H9 (cell line): ENCODE measurements at regions not wholly inside any gene's neighbourhood (a gene's known extent, or its start where the extent isn't known, plus 50 kb on each side); places are given as distances from the start of the nearest gene placed in this dataset.

Experiments used
- DNase-seq: peaks from one replicate; pipeline ENCODE4 v3.0.0-alpha.2; 2017
- H2AFZ ChIP-seq: one replicate; pipeline ENCODE4 v1.6.1; 2013; ENCODE audit warnings: mild to moderate bottlenecking, low read length, control low read depth, moderate library complexity
- H2AK5ac ChIP-seq: 2 replicates; pipeline ENCODE4 v1.6.1; 2013; ENCODE audit warnings: low read length, control low read depth, mixed read lengths; ENCODE audit not compliant: insufficient read length
- H2BK120ac ChIP-seq: one replicate; pipeline ENCODE4 v1.6.1; 2013; ENCODE audit warnings: low read depth, mild to moderate bottlenecking, low read length, control low read depth, inconsistent platforms; ENCODE audit not compliant: poor library complexity, severe bottlenecking
- H2BK12ac ChIP-seq: 2 replicates; pipeline ENCODE4 v1.6.1; 2013; ENCODE audit warnings: low read length, control low read depth, mixed read lengths, low read depth; ENCODE audit not compliant: insufficient read length
- H2BK15ac ChIP-seq: 2 replicates; pipeline ENCODE4 v1.6.1; 2013; ENCODE audit warnings: low read depth, low read length, control low read depth
- H2BK20ac ChIP-seq: one replicate; pipeline ENCODE4 v1.6.1; 2013; ENCODE audit warnings: low read depth, mild to moderate bottlenecking, low read length, control low read depth, inconsistent platforms; ENCODE audit not compliant: poor library complexity, severe bottlenecking
- H2BK5ac ChIP-seq: 2 replicates; pipeline ENCODE4 v1.6.1; 2013; ENCODE audit warnings: low read length, control low read depth, mixed read lengths; ENCODE audit not compliant: insufficient read length
- H3K14ac ChIP-seq: 2 replicates; pipeline ENCODE4 v1.6.1; 2013; ENCODE audit warnings: low read length, control low read depth; ENCODE audit not compliant: insufficient read depth
- H3K18ac ChIP-seq: 2 replicates; pipeline ENCODE4 v1.6.1; 2013; ENCODE audit warnings: low read depth, mild to moderate bottlenecking, mixed read lengths, low read length, control low read depth; ENCODE audit not compliant: insufficient read length
- H3K23ac ChIP-seq: 2 replicates; pipeline ENCODE4 v1.6.1; 2013; ENCODE audit warnings: low read length, control low read depth, mixed read lengths, low read depth; ENCODE audit not compliant: insufficient read length
- H3K23me2 ChIP-seq: 2 replicates; pipeline ENCODE4 v1.6.1; 2013; ENCODE audit warnings: low read depth, mild to moderate bottlenecking, mixed read lengths, low read length, control low read depth; ENCODE audit not compliant: insufficient read length, poor library complexity, severe bottlenecking
- H3K27ac ChIP-seq: 2 replicates; pipeline ENCODE4 v1.5.1; 2013; ENCODE audit warnings: low read length, control low read depth, mixed read lengths, low read depth; ENCODE audit not compliant: insufficient read length
- H3K27me3 ChIP-seq: 2 replicates; pipeline ENCODE4 v1.6.1; 2013; ENCODE audit warnings: low read length, control low read depth, inconsistent platforms; ENCODE audit not compliant: insufficient read depth
- H3K4ac ChIP-seq: 2 replicates; pipeline ENCODE4 v1.6.1; 2013; ENCODE audit warnings: low read depth, mild to moderate bottlenecking, control low read depth, inconsistent platforms, low read length, moderate library complexity
- H3K4me1 ChIP-seq: 2 replicates; pipeline ENCODE4 v1.6.1; 2013; ENCODE audit warnings: low read length, control low read depth, inconsistent platforms; ENCODE audit not compliant: insufficient read depth
- H3K4me2 ChIP-seq: 2 replicates; pipeline ENCODE4 v1.6.1; 2013; ENCODE audit warnings: low read length, control low read depth, mixed read lengths; ENCODE audit not compliant: insufficient read length, insufficient read depth
- H3K56ac ChIP-seq: 2 replicates; pipeline ENCODE4 v1.6.1; 2013; ENCODE audit warnings: low read depth, mild to moderate bottlenecking, mixed read lengths, low read length, control low read depth; ENCODE audit not compliant: insufficient read length
- H3K79me1 ChIP-seq: 2 replicates; pipeline ENCODE4 v1.6.1; 2013; ENCODE audit warnings: low read depth, mild to moderate bottlenecking, moderate library complexity, low read length, control low read depth, inconsistent platforms; ENCODE audit not compliant: insufficient read depth, poor library complexity, severe bottlenecking
- H3K79me2 ChIP-seq: 2 replicates; pipeline ENCODE4 v1.6.1; 2013; ENCODE audit warnings: low read length, control low read depth, inconsistent platforms; ENCODE audit not compliant: insufficient read depth
- H3K9ac ChIP-seq: 2 replicates; pipeline ENCODE4 v1.6.1; 2013; ENCODE audit warnings: low read length, control low read depth, mixed read lengths; ENCODE audit not compliant: insufficient read length; ENCODE audit errors: extremely low read depth
- H3K9me3 ChIP-seq: one replicate; pipeline ENCODE4 v1.6.1; 2013; ENCODE audit warnings: low read depth, low read length, inconsistent platforms; ENCODE audit not compliant: control insufficient read depth
- H3T11ph ChIP-seq: one replicate; pipeline ENCODE4 v1.6.1; 2013; ENCODE audit warnings: mild to moderate bottlenecking, low read length, control low read depth, inconsistent platforms
- H4K20me1 ChIP-seq: one replicate; pipeline ENCODE4 v1.6.1; 2013; ENCODE audit not compliant: control insufficient read depth, insufficient read length, insufficient read depth
- H4K5ac ChIP-seq: 2 replicates; pipeline ENCODE4 v1.6.1; 2013; ENCODE audit warnings: low read depth, mild to moderate bottlenecking, mixed read lengths, low read length, control low read depth; ENCODE audit not compliant: insufficient read length
- H4K8ac ChIP-seq: replicated peaks from 2 replicates; pipeline ENCODE4 v1.6.1; 2013; ENCODE audit warnings: low read length, control low read depth, mixed read lengths, low read depth; ENCODE audit not compliant: insufficient read length
- H4K91ac ChIP-seq: 2 replicates; pipeline ENCODE4 v1.6.1; 2013; ENCODE audit warnings: low read depth, mild to moderate bottlenecking, moderate library complexity, mixed read lengths, low read length, control low read depth; ENCODE audit not compliant: insufficient read length
- H3K27ac Mint-ChIP-seq, 3 experiments: 2 replicates in 2 of 3; 3 replicates in 1 of 3; pipeline ENCODE4 v1.8.0; 2020 to 2021; ENCODE audit warnings: mixed read lengths in 3 of 3, mild to moderate bottlenecking in 1 of 3, moderate library complexity in 1 of 3
- H3K27me3 Mint-ChIP-seq: 2 replicates; pipeline ENCODE4 v1.8.0; 2021; ENCODE audit warnings: low read depth, mild to moderate bottlenecking, moderate library complexity, mixed read lengths
- H3K36me3 Mint-ChIP-seq, 3 experiments: 2 replicates in 2 of 3; 3 replicates in 1 of 3; pipeline ENCODE4 v1.8.0; 2020 to 2021; ENCODE audit warnings: low read depth in 3 of 3, mixed read lengths in 3 of 3; ENCODE audit not compliant: insufficient read depth in 1 of 3
- H3K4me1 Mint-ChIP-seq, 2 experiments: 2 replicates each; pipeline ENCODE4 v1.8.0; 2020; ENCODE audit warnings: mixed read lengths in 2 of 2
- H3K4me3 Mint-ChIP-seq, 2 experiments: 2 replicates in 1 of 2; 3 replicates in 1 of 2; pipeline ENCODE4 v1.8.0; 2020 to 2021; ENCODE audit warnings: mild to moderate bottlenecking in 2 of 2, mixed read lengths in 2 of 2, moderate library complexity in 1 of 2
- H3K9me3 Mint-ChIP-seq, 2 experiments: 2 replicates in 1 of 2; 3 replicates in 1 of 2; pipeline ENCODE4 v1.8.0; 2020; ENCODE audit warnings: mild to moderate bottlenecking in 2 of 2, mixed read lengths in 2 of 2, moderate library complexity in 1 of 2
- CTCF ChIP-seq: fragments of 200-600 bp; sonication (generic); conservative IDR thresholded peaks from 3 replicates; pipeline ENCODE4 v1.8.0; 2021; ENCODE audit warnings: antibody characterized with exemption, mild to moderate bottlenecking

GRCh38 chr5:23840083-23840482 lies 332.7 kb downstream of the PRDM9 start:
- no peak overlapping the region for H2AK5ac ChIP-seq
- H2BK20ac ChIP-seq = no peak overlapping the region
- peak; percentile 31; the same call in 2 of the 3 replicates for TF ChIP-seq CTCF
- H3K4me2 ChIP-seq = no peak overlapping the region
- no peaks in the 10 kb centered on the region for H3K9me3 ChIP-seq
- H3K4me1 ChIP-seq = no peaks in the 10 kb centered on the region
- H3K14ac ChIP-seq = no peak overlapping the region
- H3K9ac ChIP-seq = no peak overlapping the region
- H3K36me3 Mint-ChIP-seq = peaks cover 0 to 13% (median 3%) of the 10 kb centered on the region in 3 experiments; a peak in 3 of 7 replicates
- H2BK15ac ChIP-seq = no peak overlapping the region
- H3K27ac Mint-ChIP-seq = no peak overlapping the region
- no peak overlapping the region for H2BK120ac ChIP-seq
- H2BK12ac ChIP-seq = no peak overlapping the region
- no peaks in the 10 kb centered on the region for H3K27me3 ChIP-seq
- H4K5ac ChIP-seq = no peak overlapping the region
- no peak overlapping the region for H3K56ac ChIP-seq
- H2BK5ac ChIP-seq = no peak overlapping the region
- no peaks in the 10 kb centered on the region for H3K23me2 ChIP-seq
- H3T11ph ChIP-seq = no peak overlapping the region
- no peak overlapping the region for H4K8ac ChIP-seq
- H3K79me1 ChIP-seq = no peaks in the 10 kb centered on the region
- no peak overlapping the region for H3K23ac ChIP-seq
- no peaks in the 10 kb centered on the region for H4K20me1 ChIP-seq
- no peaks in the 10 kb centered on the region for H3K79me2 ChIP-seq
- H3K27me3 Mint-ChIP-seq = no peaks in the 10 kb centered on the region
- H3K4me3 Mint-ChIP-seq = no peak overlapping the region
- peaks cover 0 to 4% of the 10 kb centered on the region in 2 experiments; a peak in 1 of 4 replicates for H3K4me1 Mint-ChIP-seq
- no peak for DNase-seq
- H3K9me3 Mint-ChIP-seq = peaks cover 15 to 22% of the 10 kb centered on the region in 2 experiments; a peak in 4 of 5 replicates
- H3K27ac ChIP-seq = no peak overlapping the region
- H4K91ac ChIP-seq = no peak overlapping the region
- no peak overlapping the region for H3K4ac ChIP-seq
- H2AFZ ChIP-seq = no peak overlapping the region
- H3K18ac ChIP-seq = no peak overlapping the region
